ENCODE measurements at regions not wholly inside any gene's neighbourhood (a gene's known extent, or its start where the extent isn't known, plus 50 kb on each side); places are given as distances from the start of the nearest gene placed in this dataset.
"Not testable (repeated sequence)": the region's sequence is repeated elsewhere in the genome, so short reads cannot be mapped to it uniquely, and the experiment has no call there.

DNA sequence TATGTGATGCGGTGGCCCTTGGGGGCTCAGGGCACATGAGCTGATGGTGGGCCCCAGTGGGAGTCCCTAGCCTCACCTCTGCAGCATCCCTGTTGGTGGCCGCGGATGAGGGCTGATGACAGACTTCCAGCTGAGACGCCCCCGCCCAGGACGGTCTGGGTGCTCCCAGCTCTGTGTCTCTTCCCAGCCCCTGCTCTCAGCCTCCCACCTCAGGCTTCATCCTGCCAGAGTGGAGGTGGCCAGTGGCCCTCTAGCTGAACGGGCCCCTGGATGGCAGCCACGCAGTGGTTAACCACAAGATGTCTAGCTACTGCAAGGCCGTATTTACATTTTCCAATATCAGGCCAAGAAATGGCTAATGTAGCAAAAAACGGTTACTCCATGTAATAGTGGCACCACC, 205.3 kb upstream of the LINGO1 start:
- no peak for DNase-seq

DNA sequence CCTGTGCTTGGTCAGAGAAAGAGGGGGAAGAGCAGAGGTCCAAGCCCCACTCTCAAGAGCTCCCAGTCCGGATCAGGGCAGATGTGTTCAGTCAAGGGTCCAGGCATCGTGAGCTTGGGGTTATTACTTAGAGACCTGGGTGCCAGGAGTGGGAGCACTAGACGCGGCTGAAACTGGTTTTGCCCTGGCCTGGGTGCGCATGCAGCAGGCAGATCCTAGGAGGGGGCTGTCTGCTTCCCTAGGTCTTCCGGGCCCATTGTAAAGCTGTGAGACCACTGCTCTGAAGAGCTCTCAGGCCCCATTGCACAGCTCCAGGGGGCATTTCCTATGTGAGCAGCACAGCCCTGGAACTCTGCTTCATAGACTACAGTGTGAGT, 204.9 kb upstream of the LINGO1 start:
- no peak for DNase-seq

- no peak for DNase-seq
Measured at GRCh38 chr15:77836906-77837648, 204.4 kb upstream of the LINGO1 start.

- peak in 1 of 3 experiments; percentile 11 for DNase-seq
Measured at GRCh38 chr15:77836121-77836692, 203.5 kb upstream of the LINGO1 start.

DNA sequence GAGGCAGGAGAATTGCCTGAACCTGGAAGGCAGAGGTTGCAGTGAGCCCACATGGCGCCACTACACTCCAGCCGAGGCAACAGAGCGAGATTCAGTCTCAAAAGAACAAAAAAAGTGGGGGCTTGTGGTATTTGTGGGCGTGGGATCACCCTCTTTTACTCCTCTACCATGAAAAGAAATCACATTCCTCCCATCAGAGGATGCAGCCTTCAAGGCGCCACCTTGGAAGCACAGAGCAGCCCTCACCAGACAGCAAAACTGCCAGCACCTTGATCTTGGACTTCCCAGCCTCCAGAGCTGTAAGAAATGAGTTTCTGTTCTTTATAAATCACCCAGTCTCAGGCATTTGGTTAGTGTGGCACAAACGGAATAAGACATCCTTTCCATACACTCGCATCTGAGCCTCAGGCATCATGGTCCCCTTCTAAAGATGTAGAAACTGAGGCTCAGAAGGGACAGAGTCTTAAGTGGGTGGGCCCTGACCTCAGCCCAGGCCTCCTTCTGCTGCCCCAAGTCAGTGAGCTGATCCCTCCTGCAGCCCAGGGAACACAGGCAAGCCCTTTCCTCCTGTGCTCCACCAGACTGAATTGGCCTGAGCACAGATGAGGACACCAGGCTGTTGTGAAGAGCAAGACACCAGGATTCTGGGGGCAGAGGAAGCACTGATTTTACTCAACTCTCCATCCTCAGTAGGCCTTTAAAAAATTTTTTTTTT, 201.7 kb upstream of the LINGO1 start:
- no peak for DNase-seq

- no peak for DNase-seq
Measured at GRCh38 chr15:77832874-77833273, 200.2 kb upstream of the LINGO1 start.

DNA sequence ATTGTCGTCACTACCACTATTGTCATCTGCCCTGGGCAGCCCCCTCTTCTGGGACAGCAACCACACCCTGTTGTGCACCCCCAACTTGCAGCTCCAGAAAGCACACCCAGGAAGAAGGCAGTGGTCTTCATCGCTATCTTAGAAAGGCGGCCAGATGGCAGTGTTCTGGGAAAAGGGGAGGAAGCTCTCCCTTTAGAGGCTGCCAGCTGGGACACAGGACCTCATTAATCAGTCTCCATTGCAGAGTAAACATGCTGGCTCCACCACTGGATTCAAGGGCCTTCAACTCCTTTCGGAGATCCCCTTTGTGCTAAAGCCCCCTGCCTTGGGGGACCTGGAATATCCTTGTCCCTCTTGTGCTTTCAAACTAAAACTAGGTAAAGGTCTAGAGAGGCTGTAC, 199.3 kb upstream of the LINGO1 start:
- DNase-seq = peak in 2 of 3 experiments; percentile 20 to 52

DNA sequence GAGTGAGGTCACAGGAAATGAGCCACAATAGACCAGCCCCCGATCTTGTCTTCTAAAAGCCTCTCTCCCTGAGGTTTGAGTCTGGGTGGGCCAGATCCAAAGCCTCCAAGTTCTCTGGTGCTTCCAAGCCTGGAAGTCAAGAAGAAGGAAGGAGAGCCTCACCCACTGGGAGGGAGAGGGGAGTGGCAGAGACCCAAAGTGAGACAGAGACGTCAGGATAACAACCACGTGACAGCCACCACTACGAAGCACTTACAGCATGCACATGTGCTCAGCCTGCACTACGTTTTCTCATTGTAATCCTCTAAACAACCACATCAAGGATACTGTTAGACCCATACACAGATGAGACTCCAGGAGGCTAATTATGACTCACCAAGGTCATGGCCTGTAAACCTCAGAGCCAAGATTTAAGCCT, 197.3 kb upstream of the LINGO1 start:
- DNase-seq = no peak

- not testable (repeated sequence) for DNase-seq
Measured at GRCh38 chr15:77829331-77829730, 196.6 kb upstream of the LINGO1 start.

DNA sequence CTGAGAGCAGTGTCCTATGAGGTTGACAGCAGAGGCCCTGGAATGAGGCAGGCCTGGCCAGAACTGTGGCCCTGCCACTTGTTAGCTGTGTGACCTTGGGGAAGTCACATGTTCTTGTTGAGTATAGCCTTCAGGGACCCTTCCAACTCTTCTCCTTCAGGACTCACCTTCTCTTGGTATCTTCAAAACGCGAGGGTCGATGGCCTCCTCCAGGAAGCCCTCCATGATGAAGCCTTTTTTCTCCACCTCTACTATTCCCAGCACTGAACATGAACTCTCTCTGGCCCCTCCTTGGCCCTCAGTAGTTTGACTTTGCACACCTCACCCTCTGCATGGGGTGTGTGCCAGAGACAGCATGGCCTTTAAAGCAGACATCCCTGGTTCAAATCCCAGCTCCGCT, 195.1 kb upstream of the LINGO1 start:
- no peak for DNase-seq

DNA sequence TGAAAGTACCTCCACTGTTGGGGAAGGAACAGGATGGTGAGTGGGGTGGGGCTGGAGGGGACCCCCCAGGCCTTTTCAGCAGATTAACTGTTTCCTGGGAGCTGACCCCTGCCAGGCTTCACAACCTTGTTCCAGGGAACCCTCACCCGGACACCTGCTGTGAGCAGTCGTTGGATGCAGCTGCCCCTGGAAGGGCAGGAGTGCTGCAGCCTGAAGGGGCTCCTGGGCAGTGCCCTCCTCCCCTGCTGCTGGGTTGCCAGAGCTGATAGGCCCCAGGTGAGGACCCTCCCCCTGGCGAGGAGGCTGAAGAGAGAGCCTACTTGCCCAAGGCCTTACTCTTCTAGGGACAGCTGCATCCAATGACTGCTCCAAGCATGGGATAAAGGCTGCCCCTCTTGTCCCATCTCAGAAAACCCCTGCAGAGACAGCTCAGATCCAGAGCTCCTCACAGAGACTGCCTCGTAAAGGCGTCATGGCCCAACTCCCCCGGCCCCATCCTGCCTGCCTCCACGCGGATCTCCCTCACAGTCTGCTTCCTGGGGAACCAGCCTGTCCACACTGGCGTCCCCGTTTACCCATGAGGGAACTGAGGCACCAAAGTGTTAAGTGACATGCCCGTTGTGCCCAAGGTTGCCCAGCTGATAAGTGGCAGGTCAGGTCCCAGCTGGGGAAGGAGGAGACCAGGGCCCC, 193.4 kb upstream of the LINGO1 start:
- DNase-seq = peak in 1 of 3 experiments; percentile 33

GRCh38 chr15:77825546-77825945, 192.8 kb upstream of the LINGO1 start:
- no peak for DNase-seq

- no peak for DNase-seq
Measured at GRCh38 chr15:77825252-77825542, 192.5 kb upstream of the LINGO1 start.

GRCh38 chr15:77824361-77825251, 191.9 kb upstream of the LINGO1 start:
- DNase-seq = no peak

DNA sequence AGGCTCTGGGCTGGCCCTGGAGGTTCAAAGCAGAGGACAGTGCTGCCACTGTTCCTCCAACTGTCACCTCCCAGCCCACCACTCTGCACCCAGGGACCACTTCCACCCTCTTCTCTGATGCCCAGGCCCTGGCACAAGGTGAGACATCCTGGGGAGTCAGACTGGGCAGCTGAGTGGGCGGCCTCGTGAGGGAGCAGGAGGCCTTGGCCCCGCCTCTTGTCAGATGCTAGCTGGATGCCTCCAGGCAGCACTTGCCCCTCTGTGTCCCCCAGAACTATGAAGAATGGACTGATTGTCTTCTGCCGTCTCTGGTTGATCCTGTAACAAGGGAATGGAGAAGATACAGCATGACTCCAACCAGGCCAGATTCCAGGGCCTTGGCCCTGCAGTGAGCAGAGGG, 191.0 kb upstream of the LINGO1 start:
- no peak for DNase-seq

GRCh38 chr15:77822631-77823230, 190.0 kb upstream of the LINGO1 start:
- no peak for DNase-seq

DNA sequence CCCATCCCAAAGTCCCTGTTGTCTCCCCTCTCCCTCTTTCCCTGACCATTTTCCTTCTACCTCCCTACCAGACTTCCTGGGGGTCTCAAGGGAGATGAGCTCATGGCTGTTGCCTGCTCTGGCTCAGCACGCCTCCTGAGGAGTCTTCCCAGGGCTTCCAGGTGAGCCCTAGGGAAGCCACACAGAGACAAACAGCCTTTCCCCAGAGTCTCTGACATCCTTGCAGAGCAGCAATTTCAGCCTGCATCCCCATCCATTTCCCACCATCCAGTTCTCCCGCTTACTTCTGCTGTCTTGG, 189.2 kb upstream of the LINGO1 start:
- no peak for DNase-seq

DNA sequence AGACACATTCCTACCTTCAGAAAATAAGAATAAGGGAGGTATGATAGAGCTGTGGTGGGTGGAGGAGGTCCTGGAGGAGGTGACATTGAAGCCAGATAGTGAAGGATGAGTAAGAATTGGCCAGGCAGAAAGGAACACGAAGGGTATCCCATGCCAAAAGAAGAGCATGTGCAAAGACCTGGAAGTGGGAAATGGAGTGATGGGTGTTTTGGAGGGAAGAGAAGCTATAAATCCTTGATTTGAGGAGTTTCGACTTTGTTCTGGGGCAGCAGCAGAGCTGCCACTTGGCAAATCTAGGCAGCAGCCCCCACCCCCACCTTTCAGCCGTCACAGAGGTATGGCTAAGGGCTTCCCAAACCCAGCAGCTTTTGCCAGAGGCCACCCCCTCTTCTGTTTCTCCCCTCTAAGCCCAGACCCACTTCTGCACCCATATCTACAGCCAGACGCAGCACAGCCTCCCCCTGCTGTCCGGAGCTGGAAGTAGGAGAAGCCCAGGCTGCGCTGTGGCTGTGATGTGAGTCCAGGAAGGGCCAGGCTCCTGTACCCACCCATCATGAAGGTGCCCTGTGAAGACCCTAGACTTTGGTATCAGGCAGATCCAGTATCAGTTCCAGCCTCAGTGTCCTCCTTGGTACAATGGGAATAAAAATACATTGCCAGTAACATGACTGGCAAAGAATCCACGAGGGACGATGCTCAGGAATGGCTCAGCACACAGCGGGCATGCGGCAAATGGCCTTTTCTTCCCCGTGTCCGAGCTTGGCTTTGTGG, 188.7 kb upstream of the LINGO1 start:
- DNase-seq = peak; percentile 15 to 83 (median 71)

GRCh38 chr15:77819851-77820728, 187.4 kb upstream of the LINGO1 start:
- peak in 2 of 3 experiments; percentile 86 to 94 for DNase-seq

DNA sequence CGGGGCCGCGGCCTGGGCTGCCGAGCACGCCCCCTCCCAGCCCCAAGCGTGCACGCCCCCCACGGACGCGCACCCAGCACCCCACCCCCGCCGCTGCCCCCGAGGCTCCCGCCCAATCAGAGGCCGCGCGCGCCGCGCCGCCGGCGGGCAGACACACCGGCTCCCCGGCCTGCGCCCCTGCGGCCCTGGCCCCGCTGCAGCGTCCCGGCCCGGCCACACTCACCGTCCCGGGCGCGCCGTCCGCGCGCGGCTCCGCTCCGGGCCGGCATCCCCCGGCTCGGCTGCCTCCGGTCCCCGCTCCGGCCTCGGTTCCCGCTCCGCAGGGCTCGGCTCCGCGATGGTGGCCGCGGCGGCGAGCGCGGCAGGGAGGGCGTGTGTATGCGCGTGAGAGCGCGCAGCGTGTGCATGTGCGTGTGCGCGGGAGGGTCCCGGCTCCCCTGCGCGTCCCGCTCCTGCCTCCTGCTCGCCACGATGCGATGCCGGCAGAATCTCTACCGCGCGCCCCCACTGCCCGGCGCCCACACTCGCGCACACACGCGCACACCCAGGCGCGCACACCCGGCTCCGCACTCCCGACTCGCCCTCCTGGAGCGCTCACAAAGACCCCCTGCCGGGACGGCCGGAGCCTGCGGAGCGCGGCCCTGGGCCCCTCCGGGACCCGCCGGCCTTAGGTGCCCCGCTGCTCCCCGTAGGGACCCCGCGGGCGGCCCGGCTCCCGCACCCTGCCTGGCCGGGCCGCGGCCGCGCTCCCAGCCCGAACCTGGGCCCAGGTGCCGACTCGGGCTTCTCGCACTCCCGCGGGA, 186.5 kb upstream of the LINGO1 start:
- DNase-seq = peak in 2 of 3 experiments; percentile 80 to 88
